ENCODE measurements at regions not wholly inside any gene's neighbourhood (a gene's known extent, or its start where the extent isn't known, plus 50 kb on each side); places are given as distances from the start of the nearest gene placed in this dataset.
"Not testable (repeated sequence)": the region's sequence is repeated elsewhere in the genome, so short reads cannot be mapped to it uniquely, and the experiment has no call there.

DNA sequence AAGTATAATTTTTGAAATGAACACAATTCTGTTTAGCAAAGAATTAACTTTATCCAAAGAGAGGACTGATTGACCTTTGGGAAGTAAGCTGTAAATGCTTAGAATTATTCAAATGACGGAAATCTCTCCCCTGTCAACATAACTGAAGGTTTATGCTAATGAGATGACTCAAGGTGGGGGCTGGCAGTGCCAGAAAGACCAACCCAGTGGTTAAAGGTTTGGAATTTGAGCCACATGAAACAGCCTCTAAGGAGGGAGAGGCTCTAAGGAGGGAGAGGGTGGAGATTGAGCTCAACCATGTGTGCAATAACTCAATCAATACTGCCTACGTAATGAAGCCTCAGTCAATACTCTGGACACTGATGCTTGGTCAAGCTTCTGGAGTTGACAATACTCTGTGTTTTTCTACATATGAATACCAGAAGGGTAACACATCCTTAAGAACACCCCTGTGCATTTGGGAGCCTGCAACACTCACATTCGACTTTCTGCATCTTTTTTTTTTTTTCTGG, 123.4 kb upstream of the TENT5A start:
- DNase-seq = no peak
- TF ChIP-seq, protein P1, sequence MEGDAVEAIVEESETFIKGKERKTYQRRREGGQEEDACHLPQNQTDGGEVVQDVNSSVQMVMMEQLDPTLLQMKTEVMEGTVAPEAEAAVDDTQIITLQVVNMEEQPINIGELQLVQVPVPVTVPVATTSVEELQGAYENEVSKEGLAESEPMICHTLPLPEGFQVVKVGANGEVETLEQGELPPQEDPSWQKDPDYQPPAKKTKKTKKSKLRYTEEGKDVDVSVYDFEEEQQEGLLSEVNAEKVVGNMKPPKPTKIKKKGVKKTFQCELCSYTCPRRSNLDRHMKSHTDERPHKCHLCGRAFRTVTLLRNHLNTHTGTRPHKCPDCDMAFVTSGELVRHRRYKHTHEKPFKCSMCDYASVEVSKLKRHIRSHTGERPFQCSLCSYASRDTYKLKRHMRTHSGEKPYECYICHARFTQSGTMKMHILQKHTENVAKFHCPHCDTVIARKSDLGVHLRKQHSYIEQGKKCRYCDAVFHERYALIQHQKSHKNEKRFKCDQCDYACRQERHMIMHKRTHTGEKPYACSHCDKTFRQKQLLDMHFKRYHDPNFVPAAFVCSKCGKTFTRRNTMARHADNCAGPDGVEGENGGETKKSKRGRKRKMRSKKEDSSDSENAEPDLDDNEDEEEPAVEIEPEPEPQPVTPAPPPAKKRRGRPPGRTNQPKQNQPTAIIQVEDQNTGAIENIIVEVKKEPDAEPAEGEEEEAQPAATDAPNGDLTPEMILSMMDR (IDR thresholded peaks at IDR 0.05) = no peak
- Mint-ChIP-seq H3K4me3 (no peak overlapping the region), H3K36me3 (ENCODE audit: low read depth) (peaks cover 41% of the 10 kb centered on the region), H3K27ac (no peak overlapping the region), H3K9me3 (peaks cover 45% of the 10 kb centered on the region), H3K27me3 (ENCODE audit: insufficient read depth) (no peaks in the 10 kb centered on the region; the same call in 1 of the 2 replicates), H3K4me1 (ENCODE audit: low read depth) (peaks cover 30% of the 10 kb centered on the region)

DNA sequence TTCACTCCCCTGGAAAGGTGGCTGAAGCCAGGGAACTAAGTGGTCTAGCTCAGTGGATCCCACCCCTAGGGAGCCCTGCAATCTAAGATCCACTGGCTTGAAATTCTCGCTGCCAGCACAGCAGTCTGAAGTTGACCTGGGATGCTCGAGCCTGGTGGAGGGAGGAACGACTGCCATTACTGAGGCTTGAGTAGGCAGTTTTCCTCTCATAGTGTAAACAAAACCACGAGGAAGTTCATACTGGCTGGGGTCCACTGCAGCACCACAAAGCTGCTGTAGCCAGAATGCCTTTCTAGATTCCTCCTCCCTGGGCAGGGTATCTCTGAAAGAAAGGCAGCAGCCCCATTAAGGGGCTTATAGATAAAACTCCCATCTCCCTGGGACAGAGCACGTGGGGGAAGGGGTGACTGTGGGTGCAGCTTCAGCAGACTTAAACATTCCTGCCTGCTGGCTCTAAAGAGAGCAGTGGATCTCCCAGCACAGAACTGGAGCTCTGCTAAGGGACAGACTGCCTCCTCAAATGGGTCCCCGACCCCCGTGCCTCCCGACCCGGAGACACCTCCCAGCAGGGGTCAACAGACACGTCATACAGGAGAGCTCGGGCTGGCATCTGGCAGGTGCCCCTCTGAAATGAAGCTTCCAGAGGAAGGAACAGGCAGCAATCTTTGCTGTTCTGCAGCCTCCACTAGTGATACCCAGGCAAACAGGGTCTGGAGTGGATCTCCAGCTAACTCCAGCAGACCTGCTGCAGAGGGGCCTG, 117.4 kb upstream of the TENT5A start:
- DNase-seq; H3K4me3 Mint-ChIP-seq; H3K27me3 Mint-ChIP-seq (ENCODE audit: insufficient read depth); H3K27ac Mint-ChIP-seq: not testable (repeated sequence)
- Mint-ChIP-seq H3K4me1 (ENCODE audit: low read depth) (peaks cover 28% of the 10 kb centered on the region), H3K9me3 (peaks cover 42% of the 10 kb centered on the region), H3K36me3 (ENCODE audit: low read depth) (peaks cover 38% of the 10 kb centered on the region)

DNA sequence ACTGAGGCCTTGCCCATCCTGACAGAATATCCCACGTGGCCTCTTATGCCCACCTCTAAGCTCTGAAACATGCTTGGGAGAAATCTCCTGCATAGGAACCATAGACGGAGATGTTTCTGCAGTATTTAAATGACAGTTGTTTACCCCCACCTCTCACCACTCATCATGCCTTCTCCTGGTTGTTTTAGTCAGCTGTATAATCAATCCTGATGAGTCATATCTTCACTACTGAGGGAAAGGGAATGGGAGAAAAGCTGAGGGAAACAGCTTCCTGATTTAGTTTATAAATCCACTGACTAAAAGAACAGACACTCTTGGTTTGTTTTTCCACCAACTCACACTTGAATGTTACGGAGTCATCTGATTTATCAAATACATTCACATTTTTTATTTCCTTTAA, 113.2 kb upstream of the TENT5A start:
- Mint-ChIP-seq H3K4me1 (ENCODE audit: low read depth) (peaks cover 36% of the 10 kb centered on the region), H3K27ac (peak overlapping the region; percentile 86), H3K36me3 (ENCODE audit: low read depth) (peaks cover 2% of the 10 kb centered on the region; the same call in 1 of the 2 replicates), H3K9me3 (peaks cover 2% of the 10 kb centered on the region), H3K4me3 (peak overlapping the region; percentile 68), H3K27me3 (ENCODE audit: insufficient read depth) (no peaks in the 10 kb centered on the region)
- TF ChIP-seq, protein P1 (IDR thresholded peaks at IDR 0.05) = no peak
- peak; percentile 68 for DNase-seq

DNA sequence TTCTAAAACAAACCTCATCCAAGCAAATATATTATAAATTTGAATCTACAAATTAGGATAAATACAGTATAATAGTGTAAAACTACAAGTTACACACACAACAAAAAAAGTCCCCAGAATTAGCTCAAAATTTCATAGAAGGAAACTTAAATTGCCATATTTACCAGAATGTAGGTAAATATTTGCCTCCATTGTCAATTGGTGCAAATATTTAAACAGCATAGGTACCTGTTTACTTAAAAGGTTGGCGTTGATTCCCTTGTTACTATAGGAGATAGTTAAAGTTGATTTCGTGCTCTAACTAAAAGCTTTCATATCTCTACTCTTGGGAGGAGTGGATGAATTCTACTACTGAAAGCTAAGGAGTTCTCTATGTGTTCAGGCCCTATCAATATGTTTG, 111.6 kb upstream of the TENT5A start:
- Mint-ChIP-seq H3K27me3 (ENCODE audit: insufficient read depth) (no peaks in the 10 kb centered on the region), H3K36me3 (ENCODE audit: low read depth) (no peaks in the 10 kb centered on the region), H3K27ac (no peak overlapping the region), H3K4me3 (no peak overlapping the region), H3K9me3 (no peaks in the 10 kb centered on the region), H3K4me1 (ENCODE audit: low read depth) (peaks cover 32% of the 10 kb centered on the region)
- TF ChIP-seq, protein P1 (IDR thresholded peaks at IDR 0.05) = no peak
- no peak for DNase-seq

DNA sequence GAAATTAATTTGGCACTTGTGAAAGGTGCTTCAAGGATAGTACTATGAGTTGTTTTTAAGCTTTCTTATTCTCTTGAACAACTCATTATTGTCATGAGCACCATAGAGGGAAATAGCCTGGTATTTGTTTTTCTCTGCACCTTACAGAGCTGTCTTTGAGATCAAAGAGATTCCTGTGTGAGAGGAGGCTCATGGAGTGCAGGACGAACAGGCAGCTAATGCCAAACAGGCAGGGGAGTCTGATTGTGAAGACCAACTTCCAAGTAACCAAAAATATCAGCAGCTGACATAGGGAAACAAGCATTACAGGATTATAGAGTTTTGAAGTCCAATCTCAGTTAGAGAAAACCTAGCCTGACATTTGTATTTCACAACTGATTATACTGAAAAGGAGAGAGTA, 110.6 kb upstream of the TENT5A start:
- H3K27ac Mint-ChIP-seq = no peak overlapping the region
- DNase-seq = no peak
- no peak overlapping the region for H3K4me3 Mint-ChIP-seq
- H3K9me3 Mint-ChIP-seq = no peaks in the 10 kb centered on the region
- TF ChIP-seq, protein P1 (IDR thresholded peaks at IDR 0.05) = no peak
- no peaks in the 10 kb centered on the region for H3K27me3 Mint-ChIP-seq (ENCODE audit: insufficient read depth)
- no peaks in the 10 kb centered on the region for H3K36me3 Mint-ChIP-seq (ENCODE audit: low read depth)
- H3K4me1 Mint-ChIP-seq (ENCODE audit: low read depth) = peaks cover 32% of the 10 kb centered on the region

DNA sequence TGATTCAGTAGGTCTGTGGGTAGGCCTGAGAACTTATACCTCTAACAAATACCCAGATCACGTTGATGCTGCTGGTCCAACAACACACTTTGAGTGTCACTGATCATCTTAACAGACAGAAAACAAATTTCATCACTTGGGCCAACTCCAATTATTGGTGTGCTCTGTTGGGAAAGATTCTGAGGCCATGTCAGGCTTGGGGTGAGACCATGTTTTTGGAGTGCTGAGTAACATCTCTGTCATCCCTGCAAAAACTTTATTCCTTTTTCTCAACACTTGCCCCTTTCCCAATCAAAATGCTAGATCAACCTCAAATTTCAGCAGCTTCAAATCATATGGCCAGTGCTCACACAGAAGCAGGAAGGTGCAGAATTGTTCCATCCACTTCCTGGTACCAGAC, 108.8 kb upstream of the TENT5A start:
- TF ChIP-seq, protein P1 (IDR thresholded peaks at IDR 0.05) = no peak
- Mint-ChIP-seq H3K27ac (no peak overlapping the region), H3K4me3 (no peak overlapping the region), H3K4me1 (ENCODE audit: low read depth) (peaks cover 26% of the 10 kb centered on the region), H3K9me3 (no peaks in the 10 kb centered on the region), H3K27me3 (ENCODE audit: insufficient read depth) (no peaks in the 10 kb centered on the region), H3K36me3 (ENCODE audit: low read depth) (no peaks in the 10 kb centered on the region)
- no peak for DNase-seq
